HepG2 (cell line): ENCODE measurements at regions not wholly inside any gene's neighbourhood (a gene's known extent, or its start where the extent isn't known, plus 50 kb on each side); places are given as distances from the start of the nearest gene placed in this dataset.
A peak's percentile ranks its signal among the peaks of the same experiment; 100 is the strongest.

ENCODE experiments used
- ATAC-seq: fragments of 200-7000 bp; cut with Tn5 transposase; 3 replicates; pipeline ENCODE4 v1.9.1; 2020; ENCODE audit warnings: mild to moderate bottlenecking, moderate library complexity
- BruUV-seq: library from RNA; stranded (reverse); fragments of 400-500 nt; replicated peaks from 2 replicates; lab custom pipeline; 2021; lab: Mats Ljungman, UMichigan
- CTCF ChIA-PET: fragments of 300-600 bp; formaldehyde crosslinking; extraction: SDS; loops from one replicate; lab custom pipeline; 2021; ENCODE audit warnings: low total read pairs, inconsistent platforms, low intra/inter-chr PET ratio; lab: Yijun Ruan, JAX
- POLR2A ChIA-PET: fragments of 350-600 bp; sonication (Branson Sonifier 250); formaldehyde crosslinking; loops from one replicate; lab custom pipeline; 2020; ENCODE audit warnings: antibody characterized with exemption, inconsistent platforms; lab: Yijun Ruan, JAX
- DNase-seq: peaks from one replicate; pipeline ENCODE4 v3.0.0-alpha.2; 2015; ENCODE audit warnings: low spot score
- FAIRE-seq: peaks from 3 replicates; lab custom pipeline; 2011; peaks lifted over from hg19 to GRCh38; lab: Jason Lieb, UNC
- H2AFZ ChIP-seq: one replicate; pipeline ENCODE4 v1.6.1; 2011; ENCODE audit warnings: low read length, inconsistent platforms
- H3K27ac ChIP-seq: fragments of 300-600 bp; 3 replicates; pipeline ENCODE4 v1.8.0; 2011; ENCODE audit warnings: mixed run types, mild to moderate bottlenecking, mixed read lengths, low read length, inconsistent platforms; ENCODE audit not compliant: insufficient read depth; ENCODE audit errors: extremely low read length
- H3K27me3 ChIP-seq, 2 experiments: fragments of 200-600 bp in 1 of 2; 2 replicates in 1 of 2; 3 replicates in 1 of 2; pipeline versions ENCODE4 v1.6.0 to v1.8.0; 2011; ENCODE audit warnings: low read length in 2 of 2, mild to moderate bottlenecking in 2 of 2, moderate library complexity in 2 of 2, inconsistent platforms in 1 of 2; ENCODE audit not compliant: insufficient read depth in 2 of 2, control insufficient read depth in 1 of 2
- H3K36me3 ChIP-seq, 2 experiments: fragments of 200-600 bp in 1 of 2; replicated peaks in 1 of 2; 2 replicates in 1 of 2; 3 replicates in 1 of 2; pipeline versions ENCODE4 v1.5.1 to v1.8.0; 2011; ENCODE audit warnings: low read length in 2 of 2, inconsistent platforms in 1 of 2; ENCODE audit not compliant: insufficient read depth in 2 of 2, control insufficient read depth in 1 of 2
- H3K4me1 ChIP-seq: 2 replicates; pipeline ENCODE4 v1.5.1; 2012; ENCODE audit warnings: low read length, inconsistent platforms; ENCODE audit not compliant: insufficient read depth
- H3K4me2 ChIP-seq: 2 replicates; pipeline ENCODE4 v1.6.0; 2011; ENCODE audit warnings: low read depth, low read length, inconsistent platforms
- H3K4me3 ChIP-seq, 3 experiments: fragments of 200-600 bp in 1 of 3; sonication (generic), shearing (Covaris generic) in 1 of 3; replicated peaks in 1 of 3; 2 replicates each; pipeline ENCODE4 v1.5.1; 2011 to 2016; ENCODE audit warnings: low read length in 3 of 3, inconsistent platforms in 2 of 3, low read depth in 2 of 3, mild to moderate bottlenecking in 2 of 3, control low read depth in 1 of 3, mixed read lengths in 1 of 3; ENCODE audit not compliant: insufficient read depth in 1 of 3
- H3K79me2 ChIP-seq: one replicate; pipeline ENCODE4 v1.6.1; 2011; ENCODE audit warnings: low read length, inconsistent platforms; ENCODE audit not compliant: insufficient read depth
- H3K9ac ChIP-seq: 2 replicates; pipeline ENCODE4 v1.6.0; 2011; ENCODE audit warnings: mild to moderate bottlenecking, low read depth, low read length, inconsistent platforms; ENCODE audit not compliant: insufficient read depth
- H3K9me3 ChIP-seq: 2 replicates; pipeline ENCODE4 v1.5.1; 2012; ENCODE audit warnings: mild to moderate bottlenecking, low read length
- H4K20me1 ChIP-seq: 2 replicates; pipeline ENCODE4 v1.6.0; 2011; ENCODE audit warnings: inconsistent platforms, mild to moderate bottlenecking, low read length, moderate library complexity; ENCODE audit not compliant: insufficient read depth
- ATF7 ChIP-seq, 2 experiments: fragments of 450-650 bp in 1 of 2; sonication (generic) in 1 of 2; formaldehyde crosslinking in 1 of 2; IDR thresholded peaks; 2 replicates each; pipeline versions ENCODE4 v1.4.0 to v1.6.1; 2016 to 2020; ENCODE audit warnings: antibody characterized with exemption in 1 of 2, mild to moderate bottlenecking in 1 of 2, missing genetic modification reagents in 1 of 2
- CCDC6 ChIP-seq: sonication (generic); formaldehyde crosslinking; IDR thresholded peaks from 2 replicates; pipeline ENCODE4 v1.8.1; 2022; ENCODE audit warnings: mild to moderate bottlenecking, missing genetic modification reagents, moderate library complexity
- CEBPB ChIP-seq: IDR thresholded peaks from 2 replicates; pipeline ENCODE4 v1.6.1; 2011; ENCODE audit warnings: low read depth, low read length, improper control_type of control experiment, borderline replicate concordance
- GFI1 ChIP-seq: sonication (generic); formaldehyde crosslinking; IDR thresholded peaks from 2 replicates; pipeline ENCODE4 v1.5.0; 2020; ENCODE audit warnings: missing genetic modification reagents, mild to moderate bottlenecking, borderline replicate concordance
- HIVEP1 ChIP-seq: sonication (generic); formaldehyde crosslinking; IDR thresholded peaks from 2 replicates; pipeline ENCODE4 v1.4.0; 2020; ENCODE audit warnings: mild to moderate bottlenecking, missing genetic modification reagents
- KLF6 ChIP-seq: IDR thresholded peaks from 2 replicates; pipeline ENCODE4 v1.8.0; 2016; ENCODE audit warnings: missing biosample characterization, missing genetic modification reagents
- SNAI1 ChIP-seq: sonication (generic); formaldehyde crosslinking; IDR thresholded peaks from 2 replicates; pipeline ENCODE4 v1.5.0; 2020; ENCODE audit warnings: mild to moderate bottlenecking, missing genetic modification reagents, borderline replicate concordance
- TRAFD1 ChIP-seq: sonication (generic); formaldehyde crosslinking; IDR thresholded peaks from 2 replicates; pipeline ENCODE4 v1.5.1; 2020; ENCODE audit warnings: missing genetic modification reagents, mild to moderate bottlenecking, borderline replicate concordance
- ZNF17 ChIP-seq: sonication (generic); formaldehyde crosslinking; IDR thresholded peaks from 2 replicates; pipeline ENCODE4 v1.5.0; 2020; ENCODE audit warnings: mild to moderate bottlenecking, missing genetic modification reagents
- WGBS: methylation state at CpG from one replicate; pipeline ENCODE4 v1.1.6; 2017; ENCODE audit warnings: low lambda C conversion rate; 5-methylcytosine and 5-hydroxymethylcytosine counted together
- in situ Hi-C: cut with HindIII; loops from 2 replicates; pipeline ENCODE4 v1.10.0; 2017; ENCODE audit warnings: low pct_unique_long_range_greater_than_20kb; ENCODE audit not compliant: extremely low pct_ligation_motif_present
- intact Hi-C: fragments of 100-400 bp; cut with micrococcal nuclease; formaldehyde crosslinking; loops from one replicate; pipeline ENCODE4 v1.10.0; 2022; ENCODE audit not compliant: unreplicated experiment
- TF ChIP-seq, protein P1 (sequence below): IDR thresholded peaks from 2 replicates; pipeline ENCODE4 v1.6.1; 2012; ENCODE audit warnings: inconsistent platforms
- TF ChIP-seq, protein P2 (sequence below): sonication (generic); formaldehyde crosslinking; IDR thresholded peaks from 2 replicates; pipeline ENCODE4 v1.8.0; 2022; ENCODE audit warnings: missing genetic modification reagents, mild to moderate bottlenecking, moderate library complexity, borderline replicate concordance

GRCh38 chr1:208778417-208778816 is 534.2 kb upstream of the PLXNA2 start:
- no peak overlapping the region for H3K27ac ChIP-seq
- intact Hi-C loops: no loop called here
- H3K27me3 ChIP-seq: no peaks in the 10 kb centered on the region; a peak in 1 of 5 replicates
- no peaks in the 10 kb centered on the region for H3K36me3 ChIP-seq
- WGBS: 2% methylated on average over 6 of the region's 6 CpGs
- ChIA-PET CTCF (no interaction called here), POLR2A (no interaction called here)
- FAIRE-seq: no peak
- no peaks in the 10 kb centered on the region for H3K9me3 ChIP-seq
- H3K4me1 ChIP-seq: no peaks in the 10 kb centered on the region
- TF ChIP-seq, protein P1, sequence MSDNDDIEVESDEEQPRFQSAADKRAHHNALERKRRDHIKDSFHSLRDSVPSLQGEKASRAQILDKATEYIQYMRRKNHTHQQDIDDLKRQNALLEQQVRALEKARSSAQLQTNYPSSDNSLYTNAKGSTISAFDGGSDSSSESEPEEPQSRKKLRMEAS: no peak
- TF ChIP-seq CEBPB: 0 out of 2 replicates have a peak, but pooled peaks have one; percentile 22
- no peak for TF ChIP-seq CCDC6 (CRISPR knock-in tag)
- TF ChIP-seq TRAFD1 (CRISPR knock-in tag): no peak
- TF ChIP-seq SNAI1 (CRISPR knock-in tag): no peak
- TF ChIP-seq, protein P2, sequence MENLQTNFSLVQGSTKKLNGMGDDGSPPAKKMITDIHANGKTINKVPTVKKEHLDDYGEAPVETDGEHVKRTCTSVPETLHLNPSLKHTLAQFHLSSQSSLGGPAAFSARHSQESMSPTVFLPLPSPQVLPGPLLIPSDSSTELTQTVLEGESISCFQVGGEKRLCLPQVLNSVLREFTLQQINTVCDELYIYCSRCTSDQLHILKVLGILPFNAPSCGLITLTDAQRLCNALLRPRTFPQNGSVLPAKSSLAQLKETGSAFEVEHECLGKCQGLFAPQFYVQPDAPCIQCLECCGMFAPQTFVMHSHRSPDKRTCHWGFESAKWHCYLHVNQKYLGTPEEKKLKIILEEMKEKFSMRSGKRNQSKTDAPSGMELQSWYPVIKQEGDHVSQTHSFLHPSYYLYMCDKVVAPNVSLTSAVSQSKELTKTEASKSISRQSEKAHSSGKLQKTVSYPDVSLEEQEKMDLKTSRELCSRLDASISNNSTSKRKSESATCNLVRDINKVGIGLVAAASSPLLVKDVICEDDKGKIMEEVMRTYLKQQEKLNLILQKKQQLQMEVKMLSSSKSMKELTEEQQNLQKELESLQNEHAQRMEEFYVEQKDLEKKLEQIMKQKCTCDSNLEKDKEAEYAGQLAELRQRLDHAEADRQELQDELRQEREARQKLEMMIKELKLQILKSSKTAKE: no peak
- no peak for TF ChIP-seq HIVEP1 (CRISPR knock-in tag)
- TF ChIP-seq ATF7 (IDR thresholded peaks at IDR 0.05): peak; percentile 34; the same call in 1 of the 2 replicates
- TF ChIP-seq ATF7 (CRISPR knock-in tag; IDR thresholded peaks at IDR 0.05): no peak
- no peak for TF ChIP-seq GFI1
- no peak for TF ChIP-seq ZNF17 (CRISPR knock-in tag)
- no peak for TF ChIP-seq KLF6 (CRISPR knock-in tag)
- TF ChIP-seq, all 625 proteins: peak for 2
- ATAC-seq (no peak), DNase-seq (no peak)
- Histone ChIP-seq H3K4me3 (no peak overlapping the region), H2AFZ (no peak overlapping the region), H4K20me1 (no peaks in the 10 kb centered on the region), H3K79me2 (no peaks in the 10 kb centered on the region), H3K9ac (no peak overlapping the region), H3K4me2 (no peak overlapping the region)
- in situ Hi-C loops: no loop called here
- BruUV-seq: no TSS peak
